ENCODE measurements at regions not wholly inside any gene's neighbourhood (a gene's known extent, or its start where the extent isn't known, plus 50 kb on each side); places are given as distances from the start of the nearest gene placed in this dataset.

DNA sequence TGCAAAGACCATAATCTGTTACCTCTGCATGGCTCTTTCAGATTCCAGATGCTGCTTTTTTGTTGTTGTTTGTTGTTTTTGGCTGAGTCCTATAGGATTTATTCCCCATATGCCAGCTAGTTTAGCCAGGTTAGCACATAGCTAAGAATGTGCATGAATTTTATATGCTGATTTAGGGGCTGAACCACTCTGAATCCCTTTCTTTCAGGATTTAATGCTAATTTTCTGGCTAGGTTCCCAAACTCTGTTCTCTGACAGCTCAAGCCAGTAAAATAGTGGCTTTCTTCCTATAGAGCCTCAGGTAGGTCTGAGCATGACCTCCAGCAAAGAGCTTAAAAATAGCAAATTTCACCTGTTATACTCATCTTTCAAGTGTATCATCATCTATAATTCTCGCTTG lies 521.4 kb downstream of the CAAP1 start:
- DNase-seq: no peak

DNA sequence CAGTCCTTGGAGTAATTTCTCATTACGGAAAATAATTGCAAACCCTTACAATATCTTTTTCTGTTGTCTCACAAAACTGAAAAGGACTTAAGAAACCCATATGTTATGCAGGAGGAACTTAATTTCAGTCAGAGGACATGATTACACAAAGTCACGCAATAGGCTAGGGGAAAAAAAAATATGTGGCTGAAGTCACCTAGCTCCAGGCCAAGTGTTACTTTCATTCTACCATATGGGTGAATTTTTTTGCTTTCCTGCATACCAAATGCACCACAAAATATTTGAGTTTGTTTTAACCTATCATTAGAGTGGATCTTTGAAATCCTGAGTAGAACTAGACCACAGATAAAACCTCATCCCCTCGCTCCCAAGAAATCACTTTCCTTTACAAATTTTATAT lies 523.5 kb downstream of the CAAP1 start:
- peak; percentile 16 for DNase-seq

DNA sequence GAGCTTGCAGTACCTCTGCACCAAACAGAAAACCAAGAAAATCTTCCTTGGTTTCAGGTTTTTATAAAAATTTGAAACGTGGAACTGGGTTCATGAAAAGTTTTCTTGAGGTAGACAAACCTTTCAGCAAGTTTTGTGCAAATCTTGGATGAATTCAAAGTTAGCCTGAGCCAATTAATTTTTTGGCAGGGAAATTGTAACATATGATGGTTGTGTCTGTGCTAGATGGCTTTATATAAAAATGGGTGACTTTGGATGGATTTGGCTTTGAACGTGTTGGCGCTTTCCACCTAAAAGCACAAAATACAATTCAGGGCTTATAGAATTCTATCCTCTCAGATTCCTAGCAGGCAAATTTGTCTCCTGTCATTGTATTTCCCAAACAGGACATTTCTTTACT lies 524.4 kb downstream of the CAAP1 start:
- DNase-seq: no peak

DNA sequence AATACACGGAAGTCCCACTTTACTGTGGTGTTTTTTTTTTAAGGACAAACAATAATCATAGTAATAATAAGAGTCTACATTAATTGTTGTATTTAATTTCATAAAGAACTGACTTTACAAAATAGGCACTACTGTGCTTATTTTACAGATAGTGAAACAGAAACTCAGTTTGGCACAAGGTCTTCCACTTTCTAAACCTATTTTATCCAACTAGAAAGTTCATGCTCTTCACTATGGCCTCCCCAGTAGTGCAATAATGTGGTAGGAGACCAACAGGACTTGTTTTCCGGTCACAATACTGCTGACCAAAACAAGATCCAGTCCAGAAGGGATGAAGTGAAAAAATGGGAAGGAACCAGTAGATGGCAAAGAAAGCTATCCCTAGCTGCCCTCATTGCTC lies 531.6 kb downstream of the CAAP1 start:
- DNase-seq: no peak

- DNase-seq: no peak
Measured at GRCh38 chr9:26358836-26359235, 533.8 kb downstream of the CAAP1 start.

- no peak for DNase-seq
Measured at GRCh38 chr9:26357803-26358344, 534.7 kb downstream of the CAAP1 start.

DNA sequence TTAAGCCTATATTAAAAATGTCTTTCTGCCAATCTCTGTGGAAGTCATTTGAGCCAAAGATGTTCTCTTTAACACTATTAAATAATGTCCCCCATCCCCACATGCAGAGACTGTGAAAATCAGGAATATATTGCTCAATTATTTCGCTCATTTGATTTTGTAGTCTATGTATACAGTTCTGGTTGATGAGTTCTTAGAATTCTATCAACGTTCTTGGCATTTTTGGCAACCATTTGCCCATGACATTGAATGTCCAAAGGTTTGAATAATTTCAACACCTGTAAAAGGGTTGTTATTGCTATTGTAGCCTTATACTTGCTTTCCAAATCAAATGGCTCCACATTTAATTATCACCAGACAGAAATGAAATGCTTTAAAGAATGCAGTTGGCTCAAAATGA lies 536.1 kb downstream of the CAAP1 start:
- DNase-seq: no peak

- no peak for DNase-seq
Measured at GRCh38 chr9:26346942-26347477, 545.6 kb downstream of the CAAP1 start.

GRCh38 chr9:26341545-26341944 lies 551.1 kb downstream of the CAAP1 start:
- peak; percentile 15 for DNase-seq

DNA sequence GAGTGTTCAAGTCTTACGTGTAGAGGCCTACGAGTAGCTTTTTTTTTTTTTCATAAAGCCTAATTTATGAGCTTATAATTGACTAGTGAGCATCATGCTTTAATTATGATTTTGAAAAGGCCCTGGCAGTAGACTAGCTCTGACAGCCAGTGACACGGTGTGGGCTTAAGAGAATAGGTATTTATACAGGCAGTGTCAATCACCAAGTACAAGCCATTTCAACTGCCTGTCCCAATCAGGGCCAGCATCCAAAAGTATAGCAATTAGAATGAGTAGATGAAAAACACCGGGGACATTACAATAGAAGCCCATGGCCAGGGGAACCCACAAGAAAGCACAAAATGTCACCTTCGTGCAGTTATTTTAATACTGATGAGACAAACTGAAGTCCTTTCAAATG lies 552.8 kb downstream of the CAAP1 start:
- no peak for DNase-seq

GRCh38 chr9:26335116-26335515 lies 557.5 kb downstream of the CAAP1 start:
- no peak for DNase-seq

- DNase-seq: no peak
Measured at GRCh38 chr9:26334706-26335105, 557.9 kb downstream of the CAAP1 start.

DNA sequence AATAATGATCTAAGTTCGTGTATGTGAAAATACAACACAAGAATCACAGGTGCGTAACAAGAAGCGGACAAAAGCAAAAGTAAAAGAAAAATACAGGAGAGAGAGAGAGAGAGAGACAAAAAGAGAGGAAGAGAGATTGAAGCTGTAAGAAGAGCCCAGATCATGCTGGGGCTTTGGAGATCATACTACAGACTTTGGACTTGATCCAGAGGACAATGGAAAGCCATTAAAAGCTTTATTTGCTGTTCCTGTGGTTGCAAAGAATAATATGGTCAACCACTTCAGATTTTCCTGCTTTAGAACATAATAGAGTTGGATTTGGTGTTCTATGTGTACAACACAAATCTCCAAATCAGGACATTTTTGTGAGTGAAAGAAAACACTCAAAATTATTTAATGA lies 561.4 kb downstream of the CAAP1 start:
- no peak for DNase-seq

DNA sequence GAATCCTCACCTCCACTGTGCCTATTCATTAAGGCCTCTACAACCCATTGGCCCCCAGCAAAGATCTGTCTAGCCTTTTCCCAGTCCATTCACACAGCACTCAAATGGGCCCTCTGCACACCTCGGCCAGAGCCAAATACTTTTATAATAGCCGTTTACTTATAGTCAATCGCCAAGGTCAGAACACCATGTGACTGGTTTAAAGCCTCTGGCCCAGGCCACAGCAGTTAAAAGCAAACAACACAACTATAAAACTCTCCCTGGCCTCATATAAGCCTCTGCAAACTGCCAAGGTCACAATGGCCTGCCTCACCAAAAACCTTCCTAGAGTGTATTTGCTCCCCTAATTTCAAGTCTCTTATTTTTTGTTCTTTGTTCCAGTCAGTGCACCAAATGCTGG lies 562.6 kb downstream of the CAAP1 start:
- DNase-seq: no peak

DNA sequence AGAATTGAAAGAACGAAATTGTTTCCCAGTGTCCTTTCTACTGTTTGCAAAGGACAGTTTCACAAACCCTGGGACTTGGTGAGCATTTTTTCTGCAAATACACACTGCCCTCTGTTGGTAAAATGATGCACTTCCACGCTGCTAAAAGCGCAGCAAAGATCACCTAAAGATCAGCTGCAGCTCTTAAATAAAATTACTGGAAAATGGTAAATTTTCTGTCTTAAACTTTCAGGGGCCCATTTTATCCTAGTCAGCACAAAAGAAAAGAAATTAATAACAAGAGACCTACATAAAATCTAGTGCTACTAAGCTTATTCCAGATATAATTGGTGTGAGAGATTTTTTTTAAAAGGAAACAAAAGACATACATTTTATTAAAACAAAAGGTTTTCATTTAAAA lies 566.0 kb downstream of the CAAP1 start:
- DNase-seq: peak; percentile 78

DNA sequence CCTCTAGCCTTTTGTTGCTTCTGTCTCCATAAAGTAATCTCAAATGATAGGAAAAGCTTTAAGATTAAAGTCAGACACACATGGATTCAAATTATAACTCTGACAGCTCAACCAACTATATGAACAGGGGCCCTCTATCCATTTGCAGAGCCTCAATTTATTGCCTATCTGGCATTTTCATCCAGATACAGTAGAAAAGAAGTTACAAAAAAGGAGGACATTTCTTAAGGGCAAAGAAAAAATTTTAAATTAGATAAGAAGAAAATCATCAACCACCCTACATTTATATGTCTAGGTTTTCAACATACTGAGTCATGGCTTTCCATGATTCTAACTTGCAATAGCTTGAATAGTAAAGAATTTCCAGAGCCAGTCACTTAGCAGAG lies 567.2 kb downstream of the CAAP1 start:
- DNase-seq: peak; percentile 42

DNA sequence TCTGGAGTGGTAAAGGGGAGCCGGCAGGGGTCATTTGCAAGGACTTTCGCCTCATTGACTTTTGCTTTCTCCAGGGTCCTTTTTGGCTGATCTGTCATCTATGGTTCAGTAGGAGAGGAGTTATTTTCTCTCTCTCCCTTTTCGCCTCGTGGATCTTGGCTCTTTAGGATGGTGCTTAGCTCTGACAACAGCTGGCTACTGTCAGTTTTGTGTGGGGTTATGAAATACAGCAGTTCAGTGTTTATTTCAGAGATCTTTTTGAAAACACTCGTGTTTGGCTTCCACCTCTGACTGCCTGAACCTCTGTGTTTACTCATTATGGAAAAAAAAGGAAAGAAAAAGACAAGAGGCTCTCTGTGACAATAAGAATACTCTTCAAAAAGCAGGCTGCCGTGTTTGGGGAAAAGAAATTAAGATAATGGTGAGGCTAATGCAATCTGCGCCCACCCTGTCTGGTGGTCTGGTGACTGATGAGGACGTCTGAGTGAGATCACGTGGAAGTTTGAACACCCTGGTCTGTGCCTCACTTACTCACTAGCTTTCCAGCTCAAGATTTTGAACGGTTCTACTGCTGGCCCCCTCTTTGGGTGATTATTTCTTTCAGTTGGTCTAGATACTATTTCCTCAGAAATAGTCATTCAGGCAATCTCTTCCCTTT lies 567.7 kb downstream of the CAAP1 start:
- DNase-seq: no peak

DNA sequence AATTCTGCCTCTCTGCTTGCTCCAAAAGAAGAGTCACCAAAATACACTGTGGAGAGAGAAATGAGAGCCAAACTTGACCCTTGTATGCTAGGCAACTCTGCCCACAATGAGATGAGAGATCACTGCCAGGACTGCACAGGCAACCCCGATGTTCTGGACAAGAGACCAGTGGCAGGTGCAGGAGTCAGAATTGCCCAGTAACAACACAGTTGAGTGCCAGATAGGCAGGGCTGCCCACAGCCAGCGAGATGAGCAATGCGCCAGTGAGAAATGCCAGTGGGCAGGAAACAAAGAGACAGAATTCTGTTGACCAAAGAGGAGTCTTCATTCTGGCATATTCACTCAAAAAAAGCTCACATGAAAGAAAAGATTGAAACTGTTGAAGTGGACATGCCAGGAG lies 570.7 kb downstream of the CAAP1 start:
- DNase-seq: no peak

- no peak for DNase-seq
Measured at GRCh38 chr9:26319859-26320258, 572.7 kb downstream of the CAAP1 start.

- DNase-seq: no peak
Measured at GRCh38 chr9:26313108-26313507, 579.5 kb downstream of the CAAP1 start.

- DNase-seq: no peak
Measured at GRCh38 chr9:26311463-26311995, 581.1 kb downstream of the CAAP1 start.

- peak; percentile 17 for DNase-seq
Measured at GRCh38 chr9:26310294-26310693, 582.3 kb downstream of the CAAP1 start.

DNA sequence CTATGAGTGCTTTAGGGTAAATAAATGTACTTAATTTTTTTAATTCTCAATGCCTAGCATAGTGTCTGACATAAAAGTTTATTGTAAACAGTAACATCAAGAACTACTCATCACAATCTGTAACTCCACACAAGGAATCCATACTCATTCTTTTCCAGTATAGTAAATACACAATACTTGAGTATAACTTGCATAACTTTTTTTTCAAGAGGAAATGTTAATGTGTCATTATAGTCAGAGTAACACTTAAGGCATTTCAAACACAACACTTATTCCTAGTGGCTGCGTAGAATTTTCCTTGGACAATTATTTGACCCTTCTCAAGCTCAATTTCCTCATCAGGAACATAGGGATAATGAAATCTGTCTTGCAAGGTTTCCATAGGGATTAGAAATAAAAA lies 584.3 kb downstream of the CAAP1 start:
- peak; percentile 58 for DNase-seq

DNA sequence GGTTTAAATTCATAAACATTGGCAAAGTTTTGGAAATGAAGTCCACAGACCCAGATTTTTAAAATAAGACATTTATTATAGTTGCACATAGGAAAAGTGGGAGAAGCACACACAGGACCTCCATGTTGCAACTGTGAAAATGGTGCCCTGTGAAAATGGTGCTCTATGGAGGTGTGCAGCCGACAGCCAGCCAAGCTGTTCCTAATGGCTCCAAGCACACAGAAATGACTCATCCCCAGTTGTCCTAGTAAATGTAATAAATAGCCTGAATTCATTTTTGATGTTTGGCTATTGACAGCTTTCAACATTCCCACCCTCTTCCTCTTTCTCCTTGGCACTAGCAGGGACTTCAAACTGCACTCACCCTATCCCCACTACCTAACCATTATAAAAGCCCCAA lies 590.9 kb downstream of the CAAP1 start:
- no peak for DNase-seq

DNA sequence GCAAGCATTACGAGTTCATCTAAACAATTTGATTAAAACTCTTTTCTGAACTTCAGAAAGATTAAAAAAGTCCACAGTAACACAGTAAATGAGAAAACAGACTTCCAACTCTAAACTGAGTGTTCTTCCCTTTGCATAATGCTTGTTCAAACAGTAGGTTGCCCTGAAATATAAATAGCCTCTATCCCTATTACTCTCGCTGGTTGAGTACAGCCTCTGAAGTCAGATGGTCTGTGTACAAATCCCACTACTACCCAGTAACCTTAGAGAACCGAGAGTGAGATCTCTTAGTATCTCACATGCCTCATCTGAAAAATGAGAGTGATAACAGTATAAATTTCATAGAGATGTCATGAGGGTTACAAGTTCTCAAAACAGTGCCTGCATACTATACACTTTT lies 591.6 kb downstream of the CAAP1 start:
- no peak for DNase-seq

Data from fibroblast of skin of right quadriceps (primary cell).